ENCODE measurements at regions not wholly inside any gene's neighbourhood (a gene's known extent, or its start where the extent isn't known, plus 50 kb on each side); places are given as distances from the start of the nearest gene placed in this dataset.

DNA sequence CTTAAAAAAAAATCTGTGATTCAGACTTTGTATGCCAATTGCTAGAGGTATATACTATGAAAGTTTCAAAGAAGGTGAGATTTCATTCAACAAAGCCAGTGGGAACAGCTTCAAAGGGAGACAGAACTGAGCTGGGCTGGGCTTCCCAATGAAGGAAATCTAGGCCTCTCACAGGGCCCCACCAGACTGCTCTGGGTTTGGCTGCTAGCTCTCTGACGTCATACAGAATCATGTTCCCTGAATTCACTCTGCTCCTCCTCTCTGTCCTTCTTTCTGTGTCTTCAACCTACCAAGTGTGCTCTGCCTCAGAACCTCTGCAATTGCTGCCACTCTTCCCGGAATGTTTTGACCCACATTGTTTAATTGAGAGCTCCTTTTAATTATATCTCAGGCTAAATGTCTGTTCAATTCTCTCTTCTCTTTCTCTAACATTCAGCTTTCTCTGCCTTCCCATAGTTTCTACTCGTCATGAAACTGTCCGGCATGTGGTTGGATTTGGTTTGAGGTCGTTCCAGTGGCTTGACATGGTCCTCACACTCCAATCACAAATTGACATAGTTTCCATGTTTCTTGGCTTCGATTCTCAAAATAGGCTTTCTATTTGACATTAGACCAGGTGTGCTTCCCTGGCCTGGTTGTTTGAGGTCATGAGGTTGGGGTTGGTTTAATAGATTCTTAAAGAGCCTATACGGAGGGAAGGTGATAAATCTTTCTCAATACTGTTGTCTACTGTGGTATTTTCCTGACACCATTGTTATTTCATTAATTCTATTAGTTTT, 282.1 kb upstream of the EMCN start:
- Histone ChIP-seq H3K4me3 (no peak overlapping the region), H3K36me3 (no peaks in the 10 kb centered on the region), H3K4me1 (no peaks in the 10 kb centered on the region), H3K27me3 (no peaks in the 10 kb centered on the region), H3K9me3 (no peaks in the 10 kb centered on the region), H3K27ac (no peak overlapping the region)
- TF ChIP-seq POLR2A (IDR thresholded peaks at IDR 0.05): no peak
- intact Hi-C loops (cut with DNase I): no loop called here
- DNase-seq: no peak
- 78 to 82% methylated on average over 7 of the region's 7 CpGs for WGBS, 2 donors

DNA sequence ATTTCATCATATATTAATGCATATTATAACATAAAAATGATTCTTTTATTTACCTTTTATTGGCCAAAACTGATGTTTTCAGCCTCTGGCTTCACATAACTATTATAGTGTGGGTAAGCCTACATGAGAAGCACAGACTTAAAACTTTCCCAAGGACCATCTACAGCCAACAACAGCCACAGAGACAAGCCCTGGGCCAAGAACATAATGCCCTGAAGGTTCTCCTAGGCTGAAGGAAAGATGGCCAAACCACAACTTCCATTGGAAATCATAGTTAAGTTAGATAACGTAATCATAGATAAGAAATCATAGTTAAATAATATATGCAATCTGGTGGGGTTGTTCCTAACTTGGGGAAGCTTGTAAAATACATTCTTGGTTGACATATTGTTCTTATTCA, 280.0 kb upstream of the EMCN start:
- 0% methylated on average over 1 of the region's 1 CpG for WGBS, 2 donors
- DNase-seq: no peak
- intact Hi-C loops (cut with DNase I): no loop called here

DNA sequence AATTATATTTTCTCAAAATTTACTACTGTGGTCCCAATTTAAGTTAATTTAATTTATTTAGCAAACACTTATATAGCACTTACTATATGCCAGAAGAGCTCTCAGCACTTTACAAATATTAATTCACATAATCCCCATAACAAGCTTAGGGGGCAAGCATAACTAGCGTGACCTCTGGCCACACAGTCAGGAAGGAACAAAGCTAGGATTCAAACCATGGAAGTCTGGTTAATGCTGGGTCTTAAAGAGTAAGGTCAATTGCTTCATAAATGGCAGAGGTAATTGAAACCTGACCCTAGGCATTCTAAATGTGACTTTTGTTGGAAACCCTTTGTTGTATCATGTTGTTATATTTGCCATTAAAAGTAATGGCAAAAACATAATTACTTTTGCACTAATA, 279.5 kb upstream of the EMCN start:
- no peak overlapping the region for H3K4me3 ChIP-seq
- 92 to 94% methylated on average over 1 of the region's 1 CpG for WGBS, 2 donors
- H3K9me3 ChIP-seq: no peaks in the 10 kb centered on the region
- H3K27ac ChIP-seq: no peak overlapping the region
- H3K4me1 ChIP-seq: no peaks in the 10 kb centered on the region
- DNase-seq: no peak
- no peaks in the 10 kb centered on the region for H3K27me3 ChIP-seq
- intact Hi-C loops (cut with DNase I): no loop called here
- H3K36me3 ChIP-seq: no peaks in the 10 kb centered on the region
- TF ChIP-seq POLR2A (IDR thresholded peaks at IDR 0.05): no peak
- TF ChIP-seq, protein P1, sequence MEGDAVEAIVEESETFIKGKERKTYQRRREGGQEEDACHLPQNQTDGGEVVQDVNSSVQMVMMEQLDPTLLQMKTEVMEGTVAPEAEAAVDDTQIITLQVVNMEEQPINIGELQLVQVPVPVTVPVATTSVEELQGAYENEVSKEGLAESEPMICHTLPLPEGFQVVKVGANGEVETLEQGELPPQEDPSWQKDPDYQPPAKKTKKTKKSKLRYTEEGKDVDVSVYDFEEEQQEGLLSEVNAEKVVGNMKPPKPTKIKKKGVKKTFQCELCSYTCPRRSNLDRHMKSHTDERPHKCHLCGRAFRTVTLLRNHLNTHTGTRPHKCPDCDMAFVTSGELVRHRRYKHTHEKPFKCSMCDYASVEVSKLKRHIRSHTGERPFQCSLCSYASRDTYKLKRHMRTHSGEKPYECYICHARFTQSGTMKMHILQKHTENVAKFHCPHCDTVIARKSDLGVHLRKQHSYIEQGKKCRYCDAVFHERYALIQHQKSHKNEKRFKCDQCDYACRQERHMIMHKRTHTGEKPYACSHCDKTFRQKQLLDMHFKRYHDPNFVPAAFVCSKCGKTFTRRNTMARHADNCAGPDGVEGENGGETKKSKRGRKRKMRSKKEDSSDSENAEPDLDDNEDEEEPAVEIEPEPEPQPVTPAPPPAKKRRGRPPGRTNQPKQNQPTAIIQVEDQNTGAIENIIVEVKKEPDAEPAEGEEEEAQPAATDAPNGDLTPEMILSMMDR (IDR thresholded peaks at IDR 0.05): no peak

More for the DNA sequence above, 280.0 kb upstream of the EMCN start:
- Histone ChIP-seq H3K36me3 (no peaks in the 10 kb centered on the region), H3K4me3 (no peak overlapping the region), H3K27ac (no peak overlapping the region), H3K4me1 (no peaks in the 10 kb centered on the region), H3K9me3 (no peaks in the 10 kb centered on the region), H3K27me3 (no peaks in the 10 kb centered on the region)
- no peak for TF ChIP-seq POLR2A (IDR thresholded peaks at IDR 0.05)
- TF ChIP-seq, protein P1 (IDR thresholded peaks at IDR 0.05): no peak

GRCh38 chr4:100796332-100796731, 278.5 kb upstream of the EMCN start:
- 90% methylated on average over 2 of the region's 2 CpGs for WGBS, 2 donors
- H3K36me3 ChIP-seq: no peaks in the 10 kb centered on the region
- no peak for DNase-seq
- no peaks in the 10 kb centered on the region for H3K4me1 ChIP-seq
- intact Hi-C loops (cut with DNase I): no loop called here
- H3K4me3 ChIP-seq: no peak overlapping the region
- TF ChIP-seq, protein P1 (IDR thresholded peaks at IDR 0.05): no peak
- no peak for TF ChIP-seq POLR2A (IDR thresholded peaks at IDR 0.05)
- H3K27me3 ChIP-seq: no peaks in the 10 kb centered on the region
- no peak overlapping the region for H3K27ac ChIP-seq
- H3K9me3 ChIP-seq: no peaks in the 10 kb centered on the region

DNA sequence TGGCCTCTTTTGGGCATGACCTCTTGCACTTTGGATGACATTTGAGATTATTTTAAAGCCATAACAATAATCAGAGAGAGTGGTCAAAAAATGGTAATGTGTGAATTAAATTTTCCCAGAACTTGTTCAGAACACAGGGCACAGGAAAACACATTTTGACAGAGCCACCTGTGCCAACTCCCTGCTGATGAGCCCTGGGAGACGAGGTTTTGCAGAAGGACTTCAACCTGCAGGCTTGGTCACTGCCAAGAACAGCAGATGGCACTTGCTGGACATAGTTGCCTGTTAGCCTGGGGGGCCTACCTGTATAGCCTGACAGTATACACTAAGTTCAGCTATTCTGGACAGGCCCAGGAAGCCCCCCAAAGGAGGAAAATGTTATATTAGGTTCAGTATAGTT, 277.8 kb upstream of the EMCN start:
- intact Hi-C loops (cut with DNase I): no loop called here

More for the DNA sequence above, 277.8 kb upstream of the EMCN start:
- no peak for DNase-seq
- no peaks in the 10 kb centered on the region for H3K9me3 ChIP-seq
- H3K36me3 ChIP-seq: no peaks in the 10 kb centered on the region
- H3K4me3 ChIP-seq: no peak overlapping the region
- 71 to 85% methylated on average over 1 of the region's 1 CpG for WGBS, 2 donors
- H3K27ac ChIP-seq: no peak overlapping the region
- TF ChIP-seq, protein P1 (IDR thresholded peaks at IDR 0.05): no peak
- TF ChIP-seq POLR2A (IDR thresholded peaks at IDR 0.05): no peak
- no peaks in the 10 kb centered on the region for H3K27me3 ChIP-seq
- H3K4me1 ChIP-seq: no peaks in the 10 kb centered on the region
